ENCODE measurements at regions not wholly inside any gene's neighbourhood (a gene's known extent, or its start where the extent isn't known, plus 50 kb on each side); places are given as distances from the start of the nearest gene placed in this dataset.

GRCh38 chr17:33811984-33812577, 443.0 kb upstream of the CCL2 start:
- TF ChIP-seq, protein P1, sequence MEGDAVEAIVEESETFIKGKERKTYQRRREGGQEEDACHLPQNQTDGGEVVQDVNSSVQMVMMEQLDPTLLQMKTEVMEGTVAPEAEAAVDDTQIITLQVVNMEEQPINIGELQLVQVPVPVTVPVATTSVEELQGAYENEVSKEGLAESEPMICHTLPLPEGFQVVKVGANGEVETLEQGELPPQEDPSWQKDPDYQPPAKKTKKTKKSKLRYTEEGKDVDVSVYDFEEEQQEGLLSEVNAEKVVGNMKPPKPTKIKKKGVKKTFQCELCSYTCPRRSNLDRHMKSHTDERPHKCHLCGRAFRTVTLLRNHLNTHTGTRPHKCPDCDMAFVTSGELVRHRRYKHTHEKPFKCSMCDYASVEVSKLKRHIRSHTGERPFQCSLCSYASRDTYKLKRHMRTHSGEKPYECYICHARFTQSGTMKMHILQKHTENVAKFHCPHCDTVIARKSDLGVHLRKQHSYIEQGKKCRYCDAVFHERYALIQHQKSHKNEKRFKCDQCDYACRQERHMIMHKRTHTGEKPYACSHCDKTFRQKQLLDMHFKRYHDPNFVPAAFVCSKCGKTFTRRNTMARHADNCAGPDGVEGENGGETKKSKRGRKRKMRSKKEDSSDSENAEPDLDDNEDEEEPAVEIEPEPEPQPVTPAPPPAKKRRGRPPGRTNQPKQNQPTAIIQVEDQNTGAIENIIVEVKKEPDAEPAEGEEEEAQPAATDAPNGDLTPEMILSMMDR (IDR thresholded peaks at IDR 0.05): no peak
- TF ChIP-seq EZH2 (IDR thresholded peaks at IDR 0.05; ENCODE audit: borderline replicate concordance, insufficient read depth, low read depth, low read length, poor library complexity, severe bottlenecking): no peak
